Motor neuron (in vitro differentiated cells): ENCODE measurements at regions not wholly inside any gene's neighbourhood (a gene's known extent, or its start where the extent isn't known, plus 50 kb on each side); places are given as distances from the start of the nearest gene placed in this dataset.
A peak's percentile ranks its signal among the peaks of the same experiment; 100 is the strongest.

Experiments
- ATAC-seq, 8 experiments: fragments of 200-7000 bp; cut with Tn5 transposase; replicated peaks in 6 of 8; 2 replicates each; pipeline ENCODE4 v1.8.0; 2021; ENCODE audit warnings: mild to moderate bottlenecking in 8 of 8, moderate library complexity in 8 of 8
- H3K27ac ChIP-seq, 2 donors: fragments of 250-450 bp; sonication (Bioruptor Pico); 2 replicates each; pipeline ENCODE4 v1.9.0; 2021; ENCODE audit warnings: antibody characterized with exemption in 2 of 2, mild to moderate bottlenecking in 2 of 2, moderate library complexity in 1 of 2
- H3K4me1 ChIP-seq, 2 donors: fragments of 250-450 bp; sonication (Bioruptor Pico); replicated peaks in 1 of 2; 2 replicates each; pipeline ENCODE4 v1.6.1; 2021; ENCODE audit warnings: antibody characterized with exemption in 2 of 2, mild to moderate bottlenecking in 2 of 2, moderate library complexity in 1 of 2
- H3K4me3 ChIP-seq, 5 donors: fragments of 250-450 bp; sonication (Bioruptor Pico); 2 replicates each; pipeline ENCODE4 v1.9.0; 2021; ENCODE audit warnings: antibody characterized with exemption in 5 of 5, mild to moderate bottlenecking in 5 of 5, moderate library complexity in 4 of 5
- WGBS, 10 experiments: fragments of 450-650 bp; shearing (Covaris generic); methylation state at CpG; one replicate each; pipeline ENCODE4 v1.0.0; 2022; 5-methylcytosine and 5-hydroxymethylcytosine counted together
- in situ Hi-C, 9 experiments: fragments of 400-800 bp; cut with MboI; loops; one replicate each; pipeline ENCODE4 v1.15.0; 2021; ENCODE audit warnings: low sequenced_read_pairs in 9 of 9, low pct_unique_long_range_greater_than_20kb in 2 of 9; ENCODE audit not compliant: unreplicated experiment in 9 of 9

GRCh38 chrX:69015564-69016292 lies 149.5 kb downstream of the PJA1 start:
- 40 to 100% (median 80%) methylated on average over 1 to 4 of the region's 10 CpGs; no CpG with 5 or more reads in 5 of the 10 experiments for WGBS, 10 experiments
- in situ Hi-C loops: loop anchor here in 1 of 9 experiments (25.0 kb wide), 1 partner anchor 178 kb away; the partner anchor contains the start of gene EFNB1
- peaks cover 4% of the 10 kb centered on the region in 2 donors for H3K4me1 ChIP-seq
- no peak overlapping the region for H3K27ac ChIP-seq
- H3K4me3 ChIP-seq: no peak overlapping the region
- ATAC-seq: no peak

- H3K4me3 ChIP-seq: no peak overlapping the region
- H3K27ac ChIP-seq: no peak overlapping the region
- WGBS, 10 experiments: 58 to 67% methylated on average over 3 of the region's 7 CpGs; no CpG with 5 or more reads in 8 of the 10 experiments
- no peaks in the 10 kb centered on the region for H3K4me1 ChIP-seq
- ATAC-seq: no peak
- in situ Hi-C loops: loop anchor here in 1 of 9 experiments (25.0 kb wide), 1 partner anchor 178 kb away; the partner anchor contains the start of gene EFNB1
Measured at GRCh38 chrX:69015156-69015555, 150.1 kb downstream of the PJA1 start.

DNA sequence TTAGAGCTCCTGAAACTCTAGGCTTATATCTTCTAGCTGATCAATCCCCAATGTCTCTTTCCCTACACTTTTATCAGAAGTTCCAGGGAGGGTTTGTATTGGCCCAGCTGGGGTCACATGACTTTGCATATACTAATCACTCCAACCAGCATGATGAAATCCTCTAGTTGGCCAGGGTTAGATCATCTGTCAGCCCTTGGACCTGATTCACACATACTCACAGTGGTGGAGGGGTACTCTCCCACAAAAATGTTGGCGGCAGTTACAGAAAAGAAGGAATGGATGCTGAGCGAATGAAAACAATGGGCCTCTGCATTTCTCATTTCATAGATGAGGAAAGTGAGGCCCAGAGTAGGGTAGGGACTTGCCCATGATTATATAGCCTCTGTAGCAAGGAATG lies 151.1 kb downstream of the PJA1 start:
- 65 to 100% methylated on average over 1 to 2 of the region's 2 CpGs; no CpG with 5 or more reads in 8 of the 10 experiments for WGBS, 10 experiments
- peak in 2 of 8 experiments; percentile 56 to 70 for ATAC-seq
- Histone ChIP-seq H3K4me3 (no peak overlapping the region), H3K4me1 (no peaks in the 10 kb centered on the region), H3K27ac (no peak overlapping the region)
- in situ Hi-C loops: loop anchor here in 1 of 9 experiments (25.0 kb wide), 1 partner anchor 177 kb away; the partner anchor contains the start of gene EFNB1

DNA sequence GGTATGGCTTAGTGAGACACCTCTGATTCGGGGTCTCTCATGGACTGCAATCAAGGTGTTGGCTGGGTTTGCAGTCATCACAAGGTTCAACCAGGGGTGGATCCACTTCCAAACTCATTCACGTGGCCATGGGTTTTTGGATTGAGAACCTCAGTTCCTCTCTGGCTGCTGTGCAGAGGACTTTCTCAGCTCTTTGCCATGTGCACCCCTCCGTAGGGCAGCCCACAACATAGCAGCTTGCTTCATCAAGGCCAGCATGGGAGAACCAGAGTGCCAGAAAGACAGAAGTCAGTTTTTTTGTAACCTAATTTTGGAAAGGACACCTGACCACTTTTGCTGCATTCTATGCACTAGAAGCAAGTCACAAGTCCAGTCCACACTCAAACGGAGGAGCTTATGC lies 154.9 kb downstream of the PJA1 start:
- Histone ChIP-seq H3K27ac (no peak overlapping the region), H3K4me3 (no peak overlapping the region), H3K4me1 (no peaks in the 10 kb centered on the region)
- in situ Hi-C loops: loop anchor here in 1 of 9 experiments (25.0 kb wide), 1 partner anchor 173 kb away; the partner anchor contains the start of gene EFNB1
- no peak for ATAC-seq
- WGBS, 10 experiments: 0 to 100% (median 76%) methylated on average over 1 to 3 of the region's 4 CpGs; no CpG with 5 or more reads in 4 of the 10 experiments

GRCh38 chrX:69000877-69001276 lies 164.4 kb downstream of the PJA1 start:
- in situ Hi-C loops: loop anchor here in 1 of 9 experiments (25.0 kb wide), 1 partner anchor 164 kb away; the partner anchor contains the start of gene EFNB1
- no peak for ATAC-seq
- no peak overlapping the region for H3K4me3 ChIP-seq
- peaks cover 3 to 5% of the 10 kb centered on the region in 2 donors for H3K4me1 ChIP-seq
- no peak overlapping the region for H3K27ac ChIP-seq
- 57 to 100% (median 91%) methylated on average over 3 to 4 of the region's 4 CpGs; no CpG with 5 or more reads in 6 of the 10 experiments for WGBS, 10 experiments

DNA sequence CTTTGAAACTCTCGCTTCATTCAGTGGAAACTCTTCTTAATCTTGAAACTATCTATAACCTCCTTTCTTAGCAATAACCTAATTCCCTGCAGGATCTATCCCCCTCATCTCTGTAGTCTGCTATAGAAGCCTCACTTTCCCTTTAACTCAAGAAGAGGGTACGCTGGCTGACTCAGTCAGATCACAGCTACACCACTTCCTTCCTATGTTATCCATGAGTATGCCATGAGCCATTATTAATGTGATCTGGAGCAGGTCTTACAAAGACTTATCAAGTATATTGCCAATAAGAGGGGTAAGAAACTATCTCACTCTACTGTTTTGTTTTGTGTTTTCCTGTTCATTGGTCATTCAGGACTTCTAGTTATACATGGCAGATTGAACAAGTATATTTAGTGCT lies 165.3 kb downstream of the PJA1 start:
- Histone ChIP-seq H3K4me1 (peaks cover 9% of the 10 kb centered on the region in 2 donors), H3K4me3 (no peak overlapping the region), H3K27ac (no peak overlapping the region)
- ATAC-seq: no peak
- in situ Hi-C loops: loop anchor here in 1 of 9 experiments (25.0 kb wide), 1 partner anchor 163 kb away; the partner anchor contains the start of gene EFNB1
- WGBS, 10 experiments: 44 to 100% (median 80%) methylated on average over 1 to 2 of the region's 2 CpGs; no CpG with 5 or more reads in 3 of the 10 experiments

GRCh38 chrX:68999356-68999755 lies 165.9 kb downstream of the PJA1 start:
- ATAC-seq: peak; percentile 39 to 79 (median 59)
- WGBS, 10 experiments: 10 to 30% (median 17%) methylated on average over 1 to 3 of the region's 4 CpGs; no CpG with 5 or more reads in 7 of the 10 experiments
- in situ Hi-C loops: no loop called here
- Histone ChIP-seq H3K4me3 (no peak overlapping the region), H3K4me1 (peaks cover 9% of the 10 kb centered on the region in 2 donors), H3K27ac (no peak overlapping the region)

DNA sequence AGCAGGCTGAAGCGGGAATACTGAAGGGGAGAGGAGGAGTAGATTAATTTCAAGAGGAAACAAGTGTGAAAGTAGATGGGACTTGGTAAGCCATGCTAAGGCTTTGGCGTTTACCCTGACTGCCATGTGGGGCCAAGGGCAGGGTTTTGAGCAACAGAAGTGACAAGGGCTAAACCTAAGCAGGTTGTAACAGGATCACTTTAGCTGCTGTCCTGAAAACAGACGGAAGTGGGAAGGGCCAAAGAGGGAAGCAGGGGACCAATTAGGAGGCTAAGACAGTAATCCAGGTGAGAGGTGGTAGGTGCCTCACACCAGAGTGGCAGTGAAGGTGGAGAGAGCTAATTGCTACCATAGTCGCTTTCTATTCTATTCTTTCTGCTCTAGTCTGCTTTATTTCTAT lies 166.5 kb downstream of the PJA1 start:
- WGBS, 10 experiments: 10 to 100% (median 70%) methylated on average over 1 to 3 of the region's 4 CpGs; no CpG with 5 or more reads in 4 of the 10 experiments
- Histone ChIP-seq H3K4me1 (peaks cover 9% of the 10 kb centered on the region in 2 donors), H3K4me3 (no peak overlapping the region), H3K27ac (no peak overlapping the region)
- in situ Hi-C loops: no loop called here
- no peak for ATAC-seq

- 50 to 100% methylated on average over 1 of the region's 2 CpGs; no CpG with 5 or more reads in 8 of the 10 experiments for WGBS, 10 experiments
- Histone ChIP-seq H3K4me1 (peaks cover 9 to 11% of the 10 kb centered on the region in 2 donors), H3K4me3 (no peak overlapping the region), H3K27ac (no peak overlapping the region)
- peak in 3 of 8 experiments; percentile 42 to 60 (median 43) for ATAC-seq
- in situ Hi-C loops: no loop called here
Measured at GRCh38 chrX:68997911-68998310, 167.3 kb downstream of the PJA1 start.

DNA sequence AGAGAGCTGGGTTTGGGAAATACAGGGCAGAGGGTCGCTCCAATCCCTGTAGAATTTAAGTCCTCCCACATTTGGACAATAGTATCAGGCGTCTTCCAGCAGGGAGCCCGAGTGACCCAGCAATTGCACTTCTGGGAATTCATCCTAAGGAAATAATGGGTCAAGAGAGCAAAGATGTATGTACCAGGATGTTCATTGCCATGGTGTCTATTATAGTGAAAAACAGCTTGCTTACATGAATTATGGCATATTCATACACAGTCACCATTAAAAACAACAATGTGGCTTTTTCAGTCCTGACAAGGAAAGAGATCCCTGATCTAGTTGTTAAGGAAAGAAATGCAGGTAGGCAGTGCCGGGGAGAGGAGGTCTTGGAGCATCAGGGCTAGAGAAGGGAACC lies 167.7 kb downstream of the PJA1 start:
- Histone ChIP-seq H3K4me1 (peaks cover 9 to 15% of the 10 kb centered on the region in 2 donors), H3K4me3 (no peak overlapping the region), H3K27ac (no peak overlapping the region)
- WGBS, 10 experiments: 25% methylated on average over 1 of the region's 4 CpGs; no CpG with 5 or more reads in 9 of the 10 experiments
- in situ Hi-C loops: no loop called here
- peak in 3 of 8 experiments; percentile 22 to 64 (median 36) for ATAC-seq

DNA sequence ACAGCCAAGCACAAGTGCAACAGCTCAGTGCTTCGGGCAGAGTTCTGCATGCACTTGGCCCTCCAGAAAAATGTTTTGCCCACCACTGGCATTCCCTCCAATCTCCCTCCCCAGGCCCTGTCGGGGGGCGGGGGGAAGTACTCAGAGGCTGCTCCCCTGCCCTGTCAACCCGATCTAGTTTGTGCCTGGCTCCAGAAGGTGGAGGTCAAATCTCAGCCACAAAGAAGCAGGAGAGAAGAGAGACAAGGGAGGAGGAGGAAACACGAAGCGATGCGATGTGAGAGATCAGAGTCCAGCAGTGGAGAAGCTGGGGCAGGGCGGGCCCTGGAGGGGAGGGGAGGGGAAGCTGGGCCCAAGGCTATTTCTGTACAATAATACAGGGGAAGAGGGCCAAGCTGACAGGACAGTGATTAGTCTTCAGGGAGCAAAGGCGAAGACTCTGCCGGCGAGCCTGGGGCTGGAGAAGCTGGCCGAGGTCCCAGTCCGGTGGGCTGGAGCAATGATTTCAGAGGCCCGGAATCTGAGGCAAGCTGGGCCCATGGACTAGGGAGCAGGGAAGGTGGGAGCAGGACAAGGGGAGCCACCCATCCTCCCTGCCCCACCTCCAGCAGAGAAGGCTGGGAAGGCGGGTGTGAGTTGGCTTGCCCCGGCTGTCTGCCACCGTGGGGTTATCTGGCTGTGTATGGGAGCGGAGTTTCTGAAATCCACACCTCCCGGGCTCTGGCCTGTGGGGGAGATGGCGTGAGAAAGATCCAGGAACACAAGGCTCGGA lies 167.1 kb downstream of the EFNB1 start:
- peak; percentile 69 to 92 (median 82) for ATAC-seq
- WGBS, 10 experiments: 40 to 77% methylated on average over 1 to 12 of the region's 21 CpGs; no CpG with 5 or more reads in 8 of the 10 experiments
- peaks cover 9 to 15% of the 10 kb centered on the region in 2 donors for H3K4me1 ChIP-seq

DNA sequence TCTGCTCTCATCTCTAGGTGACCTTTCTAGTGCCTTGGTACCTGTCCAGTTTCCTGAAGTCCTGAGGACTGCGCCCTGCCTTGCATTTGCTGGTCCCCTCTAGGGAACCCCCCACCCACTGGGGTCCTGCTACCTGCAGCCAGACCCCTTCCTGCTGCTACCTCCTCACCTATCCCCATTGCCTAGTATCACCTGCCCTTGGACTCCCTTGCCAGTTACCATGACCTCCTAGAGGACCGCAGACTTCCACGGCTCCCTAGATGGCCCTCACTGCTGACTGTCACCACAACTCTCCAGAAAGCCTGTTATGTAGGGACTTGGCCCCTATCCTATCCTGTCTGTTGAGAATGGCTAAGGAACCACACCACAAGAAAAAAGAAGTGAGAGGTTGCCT lies 166.6 kb downstream of the EFNB1 start:
- Histone ChIP-seq H3K4me1 (peaks cover 10 to 18% of the 10 kb centered on the region in 2 donors), H3K27ac (peak overlapping the region in 1 of 2 donors; percentile 60), H3K4me3 (no peak overlapping the region)
- 93% methylated on average over 2 of the region's 3 CpGs; no CpG with 5 or more reads in 9 of the 10 experiments for whole genome bisulfite sequencing, 10 experiments
- in situ Hi-C loops: no loop called here
- no peak for ATAC-seq

More for the DNA sequence above, 167.1 kb downstream of the EFNB1 start:
- H3K4me3 ChIP-seq: no peak overlapping the region
- in situ Hi-C loops: no loop called here
- peak overlapping the region in 1 of 2 donors; percentile 69 for H3K27ac ChIP-seq

- no peak overlapping the region for H3K4me3 ChIP-seq
- no peak for ATAC-seq
- WGBS, 10 experiments: 80% methylated on average over 1 of the region's 2 CpGs; no CpG with 5 or more reads in 9 of the 10 experiments
- in situ Hi-C loops: no loop called here
- no peak overlapping the region for H3K27ac ChIP-seq
- peaks cover 15 to 23% of the 10 kb centered on the region in 2 donors for H3K4me1 ChIP-seq
Measured at GRCh38 chrX:68994891-68995255, 166.1 kb downstream of the EFNB1 start.
